H4 (cell line): ENCODE measurements at regions not wholly inside any gene's neighbourhood (a gene's known extent, or its start where the extent isn't known, plus 50 kb on each side); places are given as distances from the start of the nearest gene placed in this dataset.

ENCODE experiments used
- DNase-seq: peaks from one replicate; pipeline ENCODE4 v3.0.0-alpha.2; 2015; ENCODE audit warnings: low spot score

DNA sequence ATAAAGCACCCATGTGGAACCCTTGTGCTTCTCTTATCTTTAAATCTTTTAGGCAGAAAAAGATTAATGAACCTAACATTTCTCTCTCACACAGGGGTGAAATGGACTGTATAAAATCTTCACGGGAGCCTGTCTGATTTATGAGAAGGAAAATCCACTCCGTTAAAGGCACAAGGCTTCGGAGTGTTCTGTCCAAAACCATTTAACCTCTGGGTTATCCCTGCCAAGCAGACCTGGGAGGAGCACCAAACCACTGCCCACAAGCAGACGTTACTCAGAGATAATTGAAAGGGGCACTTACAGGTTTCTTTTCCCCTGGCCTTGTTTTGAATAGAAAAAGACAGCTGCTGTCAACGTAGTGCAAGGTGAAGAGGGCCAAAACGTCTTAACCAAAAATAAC lies 184.4 kb upstream of the DOK6 start:
- no peak for DNase-seq

DNA sequence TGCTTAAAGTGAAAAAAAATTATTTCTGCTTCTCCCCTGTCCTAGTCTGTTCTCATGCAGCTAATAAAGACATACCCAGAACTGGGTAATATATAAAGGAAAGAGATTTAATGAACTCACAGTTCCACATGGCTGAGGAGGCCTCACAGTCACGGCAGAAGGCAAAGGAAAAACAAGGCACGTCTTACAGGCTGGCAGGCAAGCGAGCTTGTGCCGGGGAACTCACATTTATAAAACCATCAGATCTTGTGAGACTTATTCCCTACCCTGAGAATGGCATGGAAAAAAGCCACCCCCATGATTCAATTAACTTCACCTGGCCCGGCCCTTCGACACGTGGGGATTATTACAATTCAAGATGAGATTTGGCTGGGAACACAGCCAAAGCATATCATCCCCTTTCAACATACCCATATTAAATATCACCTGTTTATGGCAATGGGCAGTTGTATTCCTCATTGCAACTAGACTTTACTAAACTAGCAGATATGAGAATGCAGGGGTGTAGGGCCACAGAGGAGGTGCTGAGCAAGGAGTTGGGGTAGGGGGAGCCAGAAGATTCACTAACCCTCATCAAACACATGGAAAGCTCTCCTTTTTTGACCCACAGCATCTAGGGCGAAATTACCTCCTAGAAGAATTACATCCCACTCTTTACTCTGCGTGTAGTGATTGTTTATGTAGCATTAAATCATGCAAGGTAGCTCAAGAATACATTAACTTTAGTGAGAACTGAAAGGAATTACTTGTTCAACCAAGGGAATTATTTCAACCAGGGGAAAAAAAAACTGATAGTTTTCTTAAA lies 183.3 kb upstream of the DOK6 start:
- DNase-seq: no peak

DNA sequence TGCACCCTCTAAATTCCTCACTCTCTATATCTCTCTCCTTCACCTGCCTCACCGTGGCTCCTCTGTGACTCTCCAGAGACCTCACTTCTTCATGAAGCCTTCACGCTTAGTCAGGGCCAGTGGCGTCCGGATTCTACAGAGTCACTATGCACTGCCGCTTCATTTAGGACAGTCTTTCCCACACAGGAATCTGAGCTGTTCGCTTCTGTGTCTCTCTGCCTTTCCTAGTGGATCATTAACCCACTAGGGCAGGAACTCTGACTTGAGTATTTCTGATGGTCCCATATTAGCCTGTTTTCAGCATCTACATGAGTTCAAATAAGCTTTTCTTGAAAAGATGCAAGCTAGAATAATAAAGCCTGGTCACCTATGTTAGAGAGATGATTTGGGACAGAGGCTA lies 180.2 kb upstream of the DOK6 start:
- no peak for DNase-seq

DNA sequence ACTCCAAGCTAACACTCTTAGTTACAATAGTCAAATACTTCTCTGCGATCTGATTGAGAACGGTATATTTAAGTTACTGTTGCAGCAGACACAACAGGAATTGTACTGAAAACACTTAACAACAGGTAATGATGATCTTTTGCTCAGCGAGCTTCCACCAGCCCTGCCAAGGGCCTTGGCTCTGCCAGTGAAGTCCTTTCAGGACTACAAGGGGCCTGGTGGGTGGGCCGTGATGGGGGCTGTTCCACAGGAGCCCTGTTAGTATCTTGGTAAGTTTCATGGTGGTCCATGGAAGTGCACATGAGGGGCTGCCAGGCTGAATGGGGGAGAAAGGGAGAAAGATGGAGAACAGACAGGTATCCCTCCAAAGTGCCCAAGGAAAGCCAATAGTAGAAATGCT lies 178.6 kb upstream of the DOK6 start:
- no peak for DNase-seq

DNA sequence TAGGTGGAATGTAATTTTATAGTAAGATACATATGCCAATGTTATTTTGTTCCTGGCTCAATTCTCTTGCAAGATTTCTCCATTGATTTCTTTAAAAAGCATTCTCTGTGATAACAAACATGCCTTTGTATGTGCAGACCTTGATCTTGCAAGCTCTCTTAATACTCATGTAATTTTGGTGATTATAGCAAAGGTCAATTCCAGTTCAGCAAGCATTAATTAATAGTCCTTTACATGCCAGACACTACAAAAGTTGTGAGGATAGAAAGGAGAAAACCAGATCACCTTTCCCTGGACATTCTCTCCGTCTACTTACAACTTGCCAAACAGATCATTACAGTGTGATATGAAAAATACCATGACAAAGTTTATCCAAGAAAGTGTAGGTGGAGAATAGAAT lies 173.7 kb upstream of the DOK6 start:
- DNase-seq: no peak

DNA sequence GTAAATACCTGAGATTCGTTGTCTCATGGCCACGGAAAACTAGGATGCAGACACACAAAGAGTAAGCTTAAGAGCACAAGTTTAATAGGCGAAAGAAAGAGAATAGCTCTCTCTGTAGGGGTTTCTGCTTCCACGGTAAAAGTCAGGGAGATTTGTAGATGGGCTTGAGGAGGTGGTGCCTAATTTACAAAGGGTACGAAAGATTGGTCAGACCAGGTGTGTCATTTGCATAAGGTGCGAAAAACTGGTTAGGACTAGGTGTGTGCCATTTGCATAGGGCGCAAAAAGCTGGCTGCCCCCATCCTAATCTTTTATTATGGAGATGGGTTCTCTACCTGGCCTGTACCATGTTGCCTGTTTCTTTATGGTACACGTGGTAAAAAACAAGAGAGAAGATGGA lies 170.5 kb upstream of the DOK6 start:
- no peak for DNase-seq

DNA sequence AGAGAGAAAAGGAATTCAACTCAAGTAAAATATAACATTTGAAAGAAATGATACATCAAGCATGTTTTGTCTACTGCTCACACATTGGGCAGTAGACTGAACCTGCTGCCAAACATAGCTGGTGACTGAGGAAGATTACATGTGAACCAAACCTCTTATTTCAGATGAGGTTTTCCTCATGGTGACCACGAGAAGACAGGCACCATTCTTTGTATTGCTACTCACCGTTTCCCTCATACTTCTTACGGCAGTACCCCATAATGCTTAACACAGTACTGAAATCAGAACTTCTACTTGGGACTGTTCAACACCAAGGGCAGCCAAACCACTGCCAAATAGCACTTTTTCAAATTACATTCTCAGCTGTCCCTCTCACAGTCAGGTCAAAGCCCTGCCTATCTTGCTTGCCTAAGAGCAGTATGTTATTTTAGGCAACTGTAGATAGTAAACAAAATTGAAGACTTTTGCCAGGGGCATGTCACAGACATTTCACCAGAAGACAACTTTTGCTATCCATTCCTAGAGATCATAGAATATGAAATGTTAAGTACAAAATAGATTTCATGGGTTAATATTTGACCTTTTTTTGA lies 167.1 kb upstream of the DOK6 start:
- DNase-seq: no peak

DNA sequence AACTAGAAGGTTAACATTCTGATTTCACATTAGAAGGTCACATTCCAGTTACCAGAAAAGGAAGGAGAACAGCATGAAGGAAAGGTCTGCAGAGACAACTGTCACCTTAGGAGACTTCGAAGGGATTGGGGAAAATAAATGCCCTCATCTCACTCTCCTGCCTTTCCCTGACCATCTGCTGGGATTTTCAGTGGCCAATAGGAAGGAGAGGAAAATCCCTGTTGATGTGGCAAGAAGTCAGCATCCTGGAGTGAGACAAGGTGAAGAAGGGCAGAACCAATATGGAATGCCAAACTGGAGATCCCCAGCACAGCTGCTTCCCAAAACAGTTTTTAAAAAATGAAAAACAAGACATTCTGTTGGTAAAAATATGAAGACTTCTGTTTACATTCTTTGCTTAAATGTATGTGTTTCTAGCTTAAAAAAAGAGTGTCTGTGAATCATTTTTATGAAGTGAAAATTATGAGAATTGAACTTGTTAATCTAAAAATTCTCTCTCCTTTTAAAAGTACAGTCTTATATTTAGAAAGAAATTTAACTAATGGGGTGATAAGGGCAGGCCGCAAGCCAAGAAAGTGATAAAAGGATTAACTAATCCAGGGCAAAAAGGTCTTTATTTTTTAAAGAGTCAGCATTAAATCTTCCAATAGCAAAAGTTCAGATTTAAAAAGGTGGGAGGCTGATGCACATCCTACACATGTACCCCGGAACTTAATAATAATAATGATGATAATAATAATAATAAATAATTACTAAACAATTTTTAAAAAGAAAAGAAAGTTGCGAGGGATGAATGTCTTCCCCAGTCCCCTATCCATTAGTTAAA lies 160.6 kb upstream of the DOK6 start:
- DNase-seq: no peak

DNA sequence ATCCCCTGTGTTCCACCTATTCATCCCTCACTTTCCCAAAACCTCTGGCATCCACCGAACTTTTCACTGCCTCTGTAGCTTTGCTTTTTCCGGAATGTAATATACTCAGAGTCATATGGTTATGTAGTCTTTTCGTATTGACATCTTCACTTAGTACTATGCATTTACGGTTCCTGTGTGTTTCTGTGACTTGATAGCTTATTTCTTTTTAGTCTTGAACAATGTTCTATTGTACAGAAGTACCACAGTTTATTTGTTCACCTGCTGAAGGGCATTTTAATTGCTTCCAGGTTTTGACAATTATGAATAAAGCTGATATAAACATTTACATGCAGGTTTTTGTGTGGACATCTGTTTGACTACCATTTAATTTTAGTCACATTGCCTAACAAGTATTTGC lies 154.7 kb upstream of the DOK6 start:
- DNase-seq: no peak

DNA sequence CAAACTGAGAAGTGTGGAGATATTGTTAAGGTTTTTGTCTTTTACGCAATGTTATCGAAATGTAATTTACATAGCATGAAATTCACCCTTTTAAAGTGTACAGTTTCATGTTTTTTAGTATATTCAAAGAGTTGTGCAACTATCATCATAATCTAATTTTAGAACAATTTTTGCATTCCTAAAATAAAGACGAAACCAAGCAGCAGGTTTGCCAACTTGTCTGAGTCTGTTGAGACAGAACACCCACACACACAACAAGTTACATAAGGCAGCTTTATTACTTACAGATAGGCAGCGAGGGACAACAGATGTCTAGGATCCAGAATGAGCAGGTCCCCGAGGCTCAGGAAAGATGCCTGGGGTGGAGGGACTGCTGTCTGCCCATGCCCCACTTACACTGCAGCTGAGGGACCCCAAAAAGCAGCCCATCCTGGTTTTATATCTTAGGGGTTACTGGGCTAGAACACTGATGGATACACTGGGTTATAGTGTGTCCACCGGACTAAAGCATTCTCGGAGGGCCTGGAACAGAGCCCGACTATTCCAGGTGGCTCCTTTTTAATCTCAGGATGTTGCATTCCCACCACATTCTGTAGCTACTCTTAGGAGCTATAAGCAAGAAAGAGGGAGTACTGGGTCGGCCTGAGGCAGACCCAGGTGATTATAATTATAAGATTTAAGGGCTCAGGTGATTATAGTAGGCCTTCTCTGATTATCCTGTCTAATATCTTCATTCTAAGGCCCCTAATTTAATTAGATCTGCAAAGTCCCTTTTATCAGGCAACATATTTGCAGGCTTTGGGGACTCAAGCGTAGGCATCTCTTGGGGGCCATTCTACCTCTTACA lies 150.2 kb upstream of the DOK6 start:
- no peak for DNase-seq

DNA sequence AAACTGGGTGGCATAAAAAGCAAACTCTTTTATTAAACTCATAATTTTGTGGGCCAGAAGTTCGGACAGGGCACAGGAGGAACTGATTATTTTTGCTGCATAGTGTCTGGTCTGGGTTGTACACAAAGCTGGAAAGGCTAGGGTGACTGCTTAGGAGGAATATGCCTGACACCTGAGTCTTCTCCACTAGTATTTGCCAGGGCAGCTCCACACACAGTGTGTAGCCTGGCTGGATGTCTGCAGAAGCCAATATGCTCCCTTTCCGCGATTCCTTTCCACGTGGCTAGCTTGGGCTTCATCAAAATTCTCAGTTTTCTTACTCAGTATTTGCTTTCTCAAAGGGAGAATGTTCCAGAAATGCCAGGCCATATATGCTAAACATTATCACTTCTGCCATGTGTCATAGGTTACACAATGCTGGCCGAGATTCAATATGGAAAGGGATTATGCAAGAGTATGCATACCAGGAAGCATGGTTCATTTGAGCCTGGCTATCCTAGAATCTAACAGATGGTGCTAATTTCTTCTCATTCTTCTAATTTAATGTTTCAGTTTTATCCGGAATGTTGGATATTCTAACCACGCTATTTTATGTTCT lies 142.7 kb upstream of the DOK6 start:
- peak; percentile 71 for DNase-seq

DNA sequence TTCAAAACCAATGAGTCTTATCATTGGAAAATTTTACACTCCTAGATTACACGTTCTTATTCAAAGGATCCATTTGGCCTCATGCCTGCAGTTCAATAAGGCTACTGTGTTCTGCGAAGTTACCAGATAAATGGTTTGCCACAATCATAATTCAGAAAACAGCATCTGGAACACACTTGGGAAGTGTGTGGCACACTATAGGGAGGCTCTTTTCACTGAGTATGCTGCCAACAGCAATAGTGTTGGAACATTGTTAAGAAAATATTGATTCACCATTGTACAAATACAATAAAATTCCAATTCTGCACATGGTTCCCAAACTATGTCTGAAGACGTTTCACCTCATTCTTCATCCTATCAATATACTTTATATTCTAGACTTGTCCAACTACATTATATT lies 141.4 kb upstream of the DOK6 start:
- DNase-seq: no peak

DNA sequence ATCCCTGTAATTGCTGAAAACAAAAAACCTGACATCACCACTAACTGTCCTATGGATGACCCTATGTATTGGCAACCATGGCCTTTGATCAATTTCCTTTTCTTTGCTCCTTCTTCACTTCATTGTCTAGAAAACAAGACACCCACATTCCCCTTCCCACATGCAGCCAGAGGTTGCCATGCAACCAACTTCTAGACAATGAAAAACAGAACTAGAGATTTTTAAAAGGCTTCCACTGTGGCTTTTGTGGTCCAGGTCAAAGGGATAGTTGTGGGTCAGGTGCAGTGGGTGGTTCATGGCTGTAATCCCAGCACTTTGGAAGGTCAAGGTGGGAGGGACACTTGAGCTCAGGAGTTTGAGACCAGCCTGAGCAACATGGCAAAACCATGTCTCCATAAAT lies 139.3 kb upstream of the DOK6 start:
- DNase-seq: no peak

DNA sequence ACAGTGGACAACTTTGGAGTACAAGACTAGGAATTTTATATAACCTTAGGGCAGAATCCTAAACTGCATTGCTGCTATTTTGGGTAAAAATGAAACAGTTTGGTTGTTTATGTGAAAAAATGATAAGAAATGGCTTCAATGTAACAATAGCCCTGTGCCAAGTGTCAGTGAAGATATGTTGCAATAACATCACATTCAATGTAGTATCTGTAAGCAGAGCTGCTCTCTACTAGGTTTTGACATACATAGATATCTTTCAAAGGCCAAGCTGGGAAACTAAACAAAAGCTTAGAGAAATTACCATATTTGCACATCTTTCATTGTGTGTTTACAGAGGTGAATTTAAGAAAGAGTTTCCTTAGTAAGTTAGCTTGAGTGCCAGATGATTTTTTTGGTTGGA lies 135.0 kb upstream of the DOK6 start:
- peak; percentile 14 for DNase-seq

DNA sequence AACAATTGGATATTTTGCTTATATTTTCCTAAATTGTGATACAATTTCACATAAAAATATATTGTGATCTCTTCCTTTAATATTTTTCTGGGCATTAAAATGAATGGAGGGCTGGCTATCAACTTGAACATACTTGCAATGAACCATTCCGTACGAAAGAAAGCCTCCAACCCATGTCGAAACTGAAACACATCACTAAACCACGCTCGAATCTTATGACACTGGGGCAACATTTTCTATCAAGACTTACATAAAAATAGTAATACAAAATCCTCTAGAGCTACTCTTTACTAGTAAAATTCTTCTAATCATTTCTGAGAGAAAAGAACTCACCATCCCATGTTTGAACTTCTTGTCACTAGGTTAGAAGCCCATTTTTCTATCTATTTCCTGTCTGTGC lies 132.8 kb upstream of the DOK6 start:
- no peak for DNase-seq

DNA sequence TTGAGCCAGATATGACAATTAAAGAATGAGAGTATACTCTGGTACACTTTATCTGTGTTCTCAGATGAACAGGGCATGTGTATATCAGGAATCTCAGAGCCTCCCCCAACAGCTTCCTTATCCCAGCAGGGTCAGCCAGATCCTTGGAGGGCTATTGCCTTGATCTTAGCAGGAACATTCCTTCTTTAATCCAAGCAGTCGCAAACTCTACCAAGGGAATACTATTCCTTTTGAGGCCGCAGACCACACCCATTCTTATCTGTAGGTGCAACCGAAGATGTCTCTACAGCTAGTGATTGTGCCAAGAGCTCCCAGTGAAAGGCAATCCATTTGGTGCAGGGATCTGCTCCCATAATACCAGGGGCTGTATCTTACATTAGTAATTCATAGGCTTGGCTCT lies 118.3 kb upstream of the DOK6 start:
- DNase-seq: no peak

DNA sequence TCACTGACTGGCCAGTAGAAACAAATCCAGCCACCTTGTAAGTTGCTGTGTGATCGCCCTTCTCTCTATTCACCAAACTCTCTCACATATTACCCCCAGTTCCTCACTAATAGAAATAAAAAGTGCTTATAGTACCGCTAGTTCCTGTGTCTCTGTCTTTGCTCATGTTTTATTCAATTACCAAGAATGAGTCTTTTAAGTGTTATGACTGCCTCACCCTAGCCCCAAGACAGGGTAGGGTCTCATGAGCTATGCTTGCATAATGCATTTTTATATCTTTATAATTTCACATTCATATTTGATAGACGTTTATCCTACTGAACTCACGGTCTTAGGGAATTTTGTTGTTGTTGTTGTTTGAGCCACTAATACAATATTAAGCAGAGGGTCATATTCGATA lies 109.6 kb upstream of the DOK6 start:
- no peak for DNase-seq

DNA sequence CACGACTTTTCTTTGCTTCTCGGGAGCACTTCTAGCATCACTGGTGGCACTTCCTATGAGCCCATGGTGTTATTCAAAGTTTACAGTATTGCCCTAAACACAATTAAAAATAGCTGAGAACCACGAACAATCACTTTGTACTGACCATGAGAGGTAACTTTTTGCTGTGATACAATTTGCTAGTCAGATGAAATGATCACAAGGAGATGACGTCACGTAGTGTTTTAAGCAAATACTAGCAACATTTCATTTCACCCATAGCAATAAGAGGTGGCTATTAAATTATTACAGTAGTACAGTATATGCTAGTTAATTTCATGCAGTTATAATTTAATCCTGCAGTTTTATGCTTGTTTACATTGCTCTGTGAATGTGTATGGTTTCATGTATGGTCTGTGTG lies 108.9 kb upstream of the DOK6 start:
- no peak for DNase-seq

DNA sequence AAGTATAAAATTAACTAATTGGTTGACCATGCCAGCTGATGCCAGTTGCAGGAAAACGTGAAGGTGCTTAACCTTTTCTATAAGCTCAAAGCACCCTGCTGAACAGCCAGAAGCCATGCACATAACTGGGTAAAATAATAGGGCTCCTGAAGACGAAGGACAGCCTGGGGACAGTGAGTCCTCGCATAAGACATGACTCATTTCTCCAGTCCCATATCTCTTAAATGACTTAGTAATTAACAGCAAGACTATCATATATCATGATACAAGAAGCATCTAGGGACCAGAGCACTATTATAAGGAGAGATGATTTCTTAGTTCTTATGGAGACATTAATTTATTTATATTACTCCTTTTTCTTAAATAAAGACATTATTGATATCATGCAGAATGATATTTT lies 100.5 kb upstream of the DOK6 start:
- DNase-seq: no peak

DNA sequence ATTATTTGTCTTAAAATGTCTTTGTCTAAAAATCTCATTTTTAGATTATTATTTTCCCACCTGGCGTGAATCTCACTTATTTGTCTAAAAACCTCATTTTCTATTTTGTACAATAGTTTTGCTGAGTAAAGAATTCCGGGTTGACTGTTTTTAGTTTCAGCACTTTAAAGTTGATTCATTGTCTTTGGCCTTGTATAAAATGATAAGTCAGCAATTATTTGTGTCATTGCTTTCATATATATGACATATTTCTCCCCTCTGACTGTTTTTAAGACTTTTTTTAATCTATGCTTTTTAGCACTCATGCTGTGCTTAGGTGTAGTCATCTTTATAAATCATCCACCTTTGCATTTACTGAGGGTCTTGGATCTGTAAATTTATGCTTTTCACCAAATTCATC lies 92.1 kb upstream of the DOK6 start:
- DNase-seq: no peak

DNA sequence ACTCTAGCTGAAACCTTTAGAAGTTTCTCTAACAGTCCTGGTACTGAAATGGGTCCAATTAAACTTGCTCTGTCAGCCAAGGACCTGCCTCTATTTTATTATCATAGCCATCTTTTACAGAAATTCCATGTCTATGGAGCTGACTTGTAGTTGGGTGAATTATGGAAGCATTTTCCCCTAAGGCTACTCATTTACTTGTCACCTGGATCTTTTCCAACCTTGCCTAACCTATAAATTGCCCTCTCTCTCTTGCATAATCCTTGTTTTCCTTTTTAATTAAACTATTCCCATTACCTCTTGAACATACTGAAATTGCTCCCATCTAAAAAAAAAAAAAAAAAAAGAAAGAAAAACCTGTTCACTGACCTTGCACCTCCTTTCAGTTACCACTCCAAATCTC lies 74.6 kb upstream of the DOK6 start:
- DNase-seq: no peak

DNA sequence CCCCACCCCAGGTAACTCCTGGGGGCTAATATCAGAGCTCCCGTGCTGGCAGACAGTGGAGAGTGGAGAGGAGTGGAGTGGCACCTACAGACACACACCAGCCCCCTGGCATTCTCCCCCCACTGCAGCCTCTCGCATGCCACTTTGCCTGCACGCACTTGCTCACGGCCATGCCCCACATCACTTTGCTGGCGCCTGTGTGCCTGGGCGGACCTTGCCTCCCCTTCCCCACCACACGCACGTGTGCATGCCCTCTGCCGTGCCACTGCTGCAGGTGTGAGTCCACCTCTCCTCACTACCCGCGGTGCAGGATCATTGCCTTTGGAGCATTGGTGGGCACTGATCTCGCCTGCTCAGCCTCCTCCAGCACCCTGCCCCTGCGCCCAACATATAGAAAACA lies 72.6 kb upstream of the DOK6 start:
- DNase-seq: no peak
